Activated naive CD4-positive, alpha-beta T cell treated with anti-CD3 and anti-CD28 coated beads, Interleukin-2, amount 10 ng/mL, durations not matched to agents 7 days and 5 days (primary cell): ENCODE measurements at regions not wholly inside any gene's neighbourhood (a gene's known extent, or its start where the extent isn't known, plus 50 kb on each side); places are given as distances from the start of the nearest gene placed in this dataset.

Source experiments
- CTCF ChIA-PET: fragments of 350-600 bp; sonication (Branson Sonifier 250); formaldehyde crosslinking; loops from one replicate; lab custom pipeline; 2021; ENCODE audit warnings: antibody characterized with exemption; lab: Charles Lee
- DNase-seq: peaks from one replicate; pipeline ENCODE4 v3.0.0-alpha.2; 2020
- H3K27ac Mint-ChIP-seq: one replicate; pipeline ENCODE4 v1.8.0; 2021; ENCODE audit warnings: mild to moderate bottlenecking, moderate library complexity, mixed read lengths
- H3K27me3 Mint-ChIP-seq: one replicate; pipeline ENCODE4 v1.8.0; 2021; ENCODE audit warnings: mild to moderate bottlenecking, mixed read lengths
- H3K36me3 Mint-ChIP-seq: one replicate; pipeline ENCODE4 v1.8.0; 2021; ENCODE audit warnings: mixed read lengths
- H3K4me1 Mint-ChIP-seq: one replicate; pipeline ENCODE4 v1.8.0; 2021; ENCODE audit warnings: mixed read lengths
- H3K4me3 Mint-ChIP-seq: one replicate; pipeline ENCODE4 v1.8.0; 2021; ENCODE audit warnings: mild to moderate bottlenecking, moderate library complexity, mixed read lengths
- H3K9me3 Mint-ChIP-seq: one replicate; pipeline ENCODE4 v1.8.0; 2021; ENCODE audit warnings: mixed read lengths

DNA sequence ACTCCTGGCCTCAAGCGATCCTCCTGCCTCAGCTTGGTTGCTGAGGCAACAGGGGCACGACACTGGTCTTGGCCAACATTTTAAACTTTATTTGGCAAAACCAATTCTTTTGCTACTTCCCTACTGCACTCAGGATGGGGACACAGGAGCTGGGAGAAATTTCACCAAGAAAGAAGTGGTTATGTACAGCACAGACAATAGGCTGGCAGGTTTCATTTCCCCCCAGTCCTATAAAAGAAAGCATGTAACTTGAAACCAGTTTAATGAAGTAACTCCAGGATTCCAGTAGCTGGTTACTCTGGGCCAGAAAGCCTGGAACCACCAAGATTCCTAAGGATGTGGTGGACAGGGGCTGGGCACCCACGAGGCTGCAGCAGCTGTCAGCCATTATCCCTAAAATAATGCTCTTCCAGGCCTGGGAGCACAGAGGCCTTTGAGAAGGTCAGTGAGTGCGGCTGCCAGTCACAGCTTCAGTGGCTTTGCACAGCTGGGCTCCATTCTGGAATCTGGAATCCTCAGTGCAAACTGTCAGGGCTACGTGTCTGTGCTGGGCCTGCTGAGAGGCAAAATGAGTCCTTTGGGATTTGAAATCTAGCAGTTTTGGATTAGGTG is 142.3 kb upstream of the ITGA6 start:
- no peak for DNase-seq
- peaks cover 3% of the 10 kb centered on the region for H3K27me3 Mint-ChIP-seq
- H3K36me3 Mint-ChIP-seq: no peaks in the 10 kb centered on the region
- no peak overlapping the region for H3K27ac Mint-ChIP-seq
- H3K4me3 Mint-ChIP-seq: no peak overlapping the region
- no peaks in the 10 kb centered on the region for H3K9me3 Mint-ChIP-seq
- CTCF ChIA-PET: no interaction called here
- peaks cover 32% of the 10 kb centered on the region for H3K4me1 Mint-ChIP-seq

DNA sequence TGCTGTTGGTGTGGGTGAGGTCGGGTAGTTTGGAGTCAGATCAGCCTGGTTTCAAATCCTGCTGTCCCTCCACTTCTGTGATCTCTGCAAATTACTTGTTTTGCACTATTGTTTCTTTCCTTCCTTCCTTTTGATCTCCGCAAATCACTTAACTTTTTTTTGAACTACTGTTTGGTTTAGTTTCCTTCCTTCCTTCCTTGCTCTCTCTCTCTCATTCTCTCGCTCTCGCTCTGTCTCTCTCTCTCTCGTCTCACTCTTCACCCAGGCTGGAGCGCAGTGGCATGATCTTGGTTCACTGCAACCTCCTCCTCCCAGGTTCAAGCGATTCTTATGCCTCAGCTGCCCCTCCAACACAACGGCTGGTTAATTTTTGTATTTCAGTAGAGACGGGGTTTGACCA is 141.6 kb upstream of the ITGA6 start:
- CTCF ChIA-PET: no interaction called here
- Mint-ChIP-seq H3K27me3 (peaks cover 2% of the 10 kb centered on the region), H3K9me3 (no peaks in the 10 kb centered on the region), H3K4me3 (no peak overlapping the region), H3K36me3 (no peaks in the 10 kb centered on the region), H3K4me1 (peaks cover 32% of the 10 kb centered on the region), H3K27ac (no peak overlapping the region)
- DNase-seq: no peak

DNA sequence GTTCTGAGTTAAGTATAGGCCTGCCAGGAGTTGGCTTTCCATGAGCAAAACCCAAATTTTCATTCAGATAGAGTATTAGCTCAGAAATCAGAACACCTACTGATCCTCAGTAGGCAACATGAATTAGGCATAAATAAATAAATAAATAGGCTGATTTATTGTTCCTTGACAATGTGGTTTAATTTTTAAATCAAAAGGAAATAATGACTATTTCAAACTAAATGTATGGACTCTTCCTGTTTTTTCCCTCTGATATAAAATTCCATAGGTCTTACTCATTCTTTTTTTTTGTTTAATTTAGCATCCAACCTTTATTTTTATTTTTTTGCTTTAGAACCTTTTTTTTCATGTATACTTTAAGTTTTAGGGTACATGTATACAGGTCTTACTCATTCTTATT is 140.2 kb upstream of the ITGA6 start:
- Mint-ChIP-seq H3K4me3 (no peak overlapping the region), H3K36me3 (no peaks in the 10 kb centered on the region), H3K4me1 (peaks cover 32% of the 10 kb centered on the region), H3K27ac (no peak overlapping the region), H3K27me3 (no peaks in the 10 kb centered on the region), H3K9me3 (no peaks in the 10 kb centered on the region)
- DNase-seq: no peak
- CTCF ChIA-PET: no interaction called here

DNA sequence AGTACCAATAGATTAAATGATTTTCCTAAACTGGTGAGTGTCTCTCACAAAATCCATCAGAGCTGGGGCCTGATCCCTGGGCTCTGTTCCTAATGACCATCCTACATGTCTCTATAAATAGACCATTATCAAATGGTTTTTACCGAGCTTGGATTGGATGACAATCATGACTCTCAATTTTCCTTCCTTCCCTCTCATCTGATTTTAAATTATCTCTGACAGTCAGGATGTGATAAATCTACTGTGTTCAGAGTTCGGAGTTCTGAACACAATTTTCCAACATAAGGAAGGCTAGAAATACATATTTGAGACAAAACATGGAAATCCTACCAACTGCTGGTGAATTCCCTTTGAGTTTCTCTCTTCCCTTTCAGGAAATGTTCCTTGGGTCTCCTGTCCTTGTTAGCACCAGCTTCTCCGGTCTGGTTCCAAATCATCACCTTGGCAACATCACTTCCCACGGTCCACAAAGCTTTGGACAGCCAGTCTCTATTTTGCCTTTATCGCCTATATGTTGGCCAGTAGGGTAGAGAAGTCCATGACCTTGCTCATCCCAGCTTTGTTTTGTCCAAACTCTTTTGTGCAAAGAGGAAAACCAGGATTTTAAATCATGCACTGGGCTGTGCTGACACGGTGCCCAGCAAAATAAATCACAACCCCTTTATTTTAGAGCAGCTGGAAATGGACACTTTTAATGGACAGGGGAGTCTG is 139.6 kb upstream of the ITGA6 start:
- Mint-ChIP-seq H3K27ac (no peak overlapping the region), H3K27me3 (no peaks in the 10 kb centered on the region), H3K9me3 (no peaks in the 10 kb centered on the region), H3K4me1 (peaks cover 32% of the 10 kb centered on the region), H3K36me3 (no peaks in the 10 kb centered on the region), H3K4me3 (no peak overlapping the region)
- CTCF ChIA-PET: no interaction called here
- no peak for DNase-seq

DNA sequence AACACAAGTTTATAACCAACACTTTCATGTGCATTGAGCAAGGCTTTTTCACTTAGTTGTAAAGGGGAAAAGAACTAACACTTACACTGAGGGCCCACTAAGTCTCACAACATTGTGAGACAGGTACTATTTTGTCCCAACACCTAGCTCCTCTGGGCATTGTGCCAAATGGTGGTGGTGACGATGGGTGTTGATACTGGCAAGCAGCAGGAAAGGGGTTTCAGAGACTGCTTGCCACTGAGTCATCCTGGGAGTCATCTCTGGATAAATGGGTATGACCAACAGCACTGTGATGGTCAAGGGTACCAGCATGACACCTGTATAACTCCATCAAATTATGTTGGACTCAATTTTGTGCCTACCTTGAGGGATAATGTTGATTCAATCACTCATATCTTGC is 138.8 kb upstream of the ITGA6 start:
- no peaks in the 10 kb centered on the region for H3K36me3 Mint-ChIP-seq
- H3K27ac Mint-ChIP-seq: no peak overlapping the region
- peaks cover 30% of the 10 kb centered on the region for H3K4me1 Mint-ChIP-seq
- H3K9me3 Mint-ChIP-seq: no peaks in the 10 kb centered on the region
- CTCF ChIA-PET: no interaction called here
- H3K4me3 Mint-ChIP-seq: no peak overlapping the region
- H3K27me3 Mint-ChIP-seq: peaks cover 2% of the 10 kb centered on the region
- peak; percentile 27 for DNase-seq

DNA sequence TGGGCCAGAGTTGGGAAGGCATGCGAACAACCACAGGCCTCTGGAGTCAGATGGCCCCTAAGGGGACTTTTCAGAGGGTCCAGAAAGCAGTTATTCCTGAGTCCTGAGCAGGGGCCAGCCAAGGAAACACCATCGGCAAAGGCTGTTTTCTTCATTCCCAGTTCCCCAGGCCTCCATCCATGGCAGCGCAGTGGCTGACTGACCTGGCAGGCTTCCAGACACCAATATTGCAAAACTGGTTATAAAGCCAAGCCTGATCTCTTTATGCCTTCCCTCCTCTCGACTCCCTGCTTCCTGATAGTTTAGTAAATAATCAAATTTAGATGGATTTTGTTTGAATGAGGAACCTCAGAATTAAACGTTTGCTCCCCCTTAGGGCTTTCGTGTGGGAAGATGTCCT is 133.4 kb upstream of the ITGA6 start:
- Mint-ChIP-seq H3K9me3 (no peaks in the 10 kb centered on the region), H3K27me3 (peaks cover 30% of the 10 kb centered on the region), H3K4me1 (no peaks in the 10 kb centered on the region), H3K27ac (no peak overlapping the region), H3K4me3 (no peak overlapping the region), H3K36me3 (no peaks in the 10 kb centered on the region)
- CTCF ChIA-PET: no interaction called here
- DNase-seq: no peak

DNA sequence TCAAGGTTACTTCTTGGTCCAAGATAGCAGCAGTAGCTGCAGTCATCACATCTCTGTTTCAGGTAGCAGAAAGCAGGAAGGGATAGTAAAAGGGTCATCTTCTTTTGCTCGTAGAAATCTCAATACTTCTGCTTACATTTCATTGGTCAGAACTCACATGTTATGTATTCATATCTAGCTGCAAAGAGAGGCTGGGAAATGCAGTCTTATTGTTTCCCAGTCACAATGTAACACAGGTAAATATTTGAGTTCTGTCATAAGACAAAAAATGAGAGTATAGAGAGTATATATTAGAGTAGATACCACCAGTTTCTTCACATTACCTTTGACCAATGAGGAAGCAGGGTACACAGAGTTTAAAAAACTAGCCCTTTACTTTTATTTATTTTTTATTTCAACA is 132.4 kb upstream of the ITGA6 start:
- Mint-ChIP-seq H3K4me1 (no peaks in the 10 kb centered on the region), H3K9me3 (no peaks in the 10 kb centered on the region), H3K36me3 (no peaks in the 10 kb centered on the region), H3K27me3 (peaks cover 40% of the 10 kb centered on the region), H3K27ac (no peak overlapping the region), H3K4me3 (no peak overlapping the region)
- no peak for DNase-seq
- CTCF ChIA-PET: no interaction called here

DNA sequence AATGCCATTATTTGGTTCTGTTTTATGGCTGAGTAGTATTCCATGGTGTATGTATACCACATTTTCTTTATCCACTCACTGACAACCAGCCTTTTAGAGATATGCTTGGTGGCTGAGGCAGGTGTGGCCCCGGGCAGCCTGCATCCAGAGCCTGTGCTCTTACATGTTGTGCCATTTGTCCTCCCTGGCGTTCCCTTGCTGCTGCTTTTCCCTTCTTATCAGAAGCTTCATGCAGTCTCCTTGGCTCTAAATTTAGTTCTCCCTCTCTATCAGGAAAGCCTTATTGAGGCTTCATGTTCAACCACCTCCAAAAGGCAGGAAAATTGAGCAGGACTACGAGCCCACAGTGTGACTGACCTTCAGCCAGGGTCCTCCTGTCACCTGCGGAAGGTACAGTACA is 131.7 kb upstream of the ITGA6 start:
- no peaks in the 10 kb centered on the region for H3K36me3 Mint-ChIP-seq
- no peak overlapping the region for H3K27ac Mint-ChIP-seq
- no peak for DNase-seq
- H3K9me3 Mint-ChIP-seq: no peaks in the 10 kb centered on the region
- H3K4me3 Mint-ChIP-seq: no peak overlapping the region
- H3K4me1 Mint-ChIP-seq: no peaks in the 10 kb centered on the region
- CTCF ChIA-PET: no interaction called here
- H3K27me3 Mint-ChIP-seq: peaks cover 42% of the 10 kb centered on the region

DNA sequence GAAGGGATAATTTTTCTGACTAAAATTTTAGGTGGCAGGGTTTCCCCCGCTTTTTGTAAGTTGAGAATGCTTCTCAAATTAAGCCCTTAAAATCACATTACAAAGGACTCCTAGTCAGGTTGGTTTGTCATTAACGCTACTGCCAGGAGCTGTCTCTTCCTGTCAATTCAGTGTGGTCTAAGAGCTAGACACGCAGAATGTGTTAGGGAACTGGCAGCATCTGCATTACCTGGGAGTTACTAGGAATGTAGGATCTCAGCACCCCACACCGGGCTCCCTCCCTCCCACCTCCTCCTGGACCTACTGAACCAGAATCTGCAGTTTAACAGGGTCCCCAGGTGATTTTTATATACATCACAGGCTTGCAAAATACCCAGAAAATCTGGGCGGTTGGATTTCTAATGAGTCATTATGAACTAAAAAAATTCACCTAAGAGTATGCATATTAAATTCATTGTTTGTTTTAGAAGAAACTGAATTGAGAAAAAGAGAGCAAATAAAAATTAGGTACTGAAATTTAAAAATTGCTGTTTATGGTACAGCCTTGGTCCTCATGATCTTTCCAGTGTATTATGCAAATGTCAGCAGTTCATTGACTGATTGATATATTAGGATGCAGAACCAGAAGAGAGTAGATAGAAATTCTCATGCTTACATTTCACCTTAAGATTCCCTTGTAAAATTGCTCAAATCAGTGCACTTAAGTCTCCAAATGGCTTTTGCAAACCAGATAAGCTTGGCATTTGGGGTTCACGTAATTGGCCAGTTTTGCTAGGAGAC is 130.9 kb upstream of the ITGA6 start:
- CTCF ChIA-PET: no interaction called here

DNA sequence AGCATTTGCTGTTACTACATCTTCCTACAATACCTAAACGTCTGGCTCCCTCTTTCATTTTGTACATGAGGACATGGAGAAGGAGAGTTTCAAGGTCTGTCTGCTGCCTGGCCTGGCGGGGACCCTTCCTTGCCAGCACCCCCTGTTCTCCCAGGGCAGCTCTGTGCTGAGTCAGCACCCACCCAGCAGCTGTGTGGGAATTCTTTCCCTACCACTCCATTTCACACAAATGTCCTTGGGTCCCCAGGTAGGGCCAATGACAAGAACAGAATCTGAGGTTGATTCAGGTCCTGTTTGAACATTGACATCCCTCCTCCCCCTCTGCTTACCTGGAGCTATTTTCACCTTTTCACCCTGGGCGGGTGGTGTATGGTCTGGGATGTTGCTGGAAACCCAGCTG is 129.9 kb upstream of the ITGA6 start:
- H3K4me3 Mint-ChIP-seq: no peak overlapping the region
- peaks cover 45% of the 10 kb centered on the region for H3K27me3 Mint-ChIP-seq
- H3K9me3 Mint-ChIP-seq: no peaks in the 10 kb centered on the region
- no peak for DNase-seq
- H3K36me3 Mint-ChIP-seq: no peaks in the 10 kb centered on the region
- H3K4me1 Mint-ChIP-seq: no peaks in the 10 kb centered on the region
- no peak overlapping the region for H3K27ac Mint-ChIP-seq
- CTCF ChIA-PET: interaction anchor here (0.6 to 1.5 kb wide), 2 partner anchors 164 to 701 kb away, joined by 3 to 4 read pairs; no protein-coding TSS in a partner anchor

More for the DNA sequence above, 130.9 kb upstream of the ITGA6 start:
- Mint-ChIP-seq H3K4me1 (no peaks in the 10 kb centered on the region), H3K27ac (no peak overlapping the region), H3K4me3 (no peak overlapping the region), H3K9me3 (no peaks in the 10 kb centered on the region), H3K27me3 (peaks cover 45% of the 10 kb centered on the region), H3K36me3 (no peaks in the 10 kb centered on the region)
- DNase-seq: no peak

DNA sequence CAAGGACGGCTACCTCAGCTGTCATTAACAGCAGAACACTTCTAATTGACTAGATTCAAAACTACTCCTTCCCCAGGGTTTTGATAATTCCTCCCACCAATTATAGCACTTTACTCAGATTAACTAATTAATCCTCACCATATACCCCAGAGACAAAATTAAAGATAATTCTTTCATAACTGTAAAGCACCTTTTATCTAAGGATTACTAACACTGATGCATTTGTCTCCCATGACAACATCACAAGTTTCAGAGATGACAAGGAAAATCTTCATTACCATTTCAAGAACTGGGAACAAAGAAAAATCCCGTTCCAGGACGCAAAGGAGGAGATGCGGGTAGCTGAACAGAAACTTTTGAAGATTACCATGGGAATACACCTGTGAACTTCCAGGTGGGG is 129.4 kb upstream of the ITGA6 start:
- no peaks in the 10 kb centered on the region for H3K9me3 Mint-ChIP-seq
- peaks cover 45% of the 10 kb centered on the region for H3K27me3 Mint-ChIP-seq
- no peak for DNase-seq
- CTCF ChIA-PET: interaction anchor here (0.6 to 1.5 kb wide), 2 partner anchors 164 to 701 kb away, joined by 3 to 4 read pairs; no protein-coding TSS in a partner anchor
- no peak overlapping the region for H3K4me3 Mint-ChIP-seq
- no peaks in the 10 kb centered on the region for H3K36me3 Mint-ChIP-seq
- no peaks in the 10 kb centered on the region for H3K4me1 Mint-ChIP-seq
- H3K27ac Mint-ChIP-seq: no peak overlapping the region

DNA sequence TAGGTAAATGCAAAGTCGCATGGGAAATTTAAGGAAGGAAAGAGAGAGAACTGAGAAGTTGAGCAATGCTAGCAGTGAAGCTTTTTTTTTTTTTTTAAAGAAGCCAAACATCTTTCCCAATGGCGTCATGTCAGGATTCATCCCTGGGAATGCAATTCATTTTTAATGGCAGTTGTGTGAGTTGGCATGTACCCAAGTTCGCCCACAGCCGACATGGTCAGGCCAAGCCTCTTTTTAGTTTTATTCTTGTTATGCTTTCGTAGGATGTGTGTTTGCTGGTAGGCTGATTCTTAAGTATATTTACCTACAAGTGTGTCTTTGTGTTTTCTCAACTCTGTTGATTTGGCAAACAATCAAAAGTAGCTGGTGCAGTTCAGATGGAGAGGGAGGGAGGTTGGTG is 127.6 kb upstream of the ITGA6 start:
- Mint-ChIP-seq H3K27me3 (peaks cover 51% of the 10 kb centered on the region), H3K9me3 (no peaks in the 10 kb centered on the region), H3K4me3 (no peak overlapping the region), H3K36me3 (no peaks in the 10 kb centered on the region), H3K27ac (no peak overlapping the region), H3K4me1 (no peaks in the 10 kb centered on the region)
- DNase-seq: no peak
- CTCF ChIA-PET: no interaction called here

DNA sequence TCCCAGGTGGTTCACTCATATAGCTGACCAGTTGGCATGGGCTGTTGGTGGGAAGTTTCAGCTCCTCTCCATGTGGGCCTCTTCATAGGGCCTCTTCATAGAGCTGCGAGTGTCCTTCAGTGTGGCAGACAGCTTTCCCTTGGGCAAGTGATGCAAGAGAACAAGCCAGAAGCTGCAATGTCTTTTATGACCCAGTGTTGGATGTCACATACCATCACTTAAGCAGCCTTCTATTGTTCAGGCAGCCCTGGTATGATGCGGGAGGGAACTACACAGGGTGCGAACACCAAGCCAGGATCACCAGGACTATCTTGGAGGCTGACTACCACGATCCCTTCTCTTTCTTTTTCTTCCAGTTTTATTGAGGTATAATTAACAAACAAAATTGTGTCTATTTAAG is 126.5 kb upstream of the ITGA6 start:
- Mint-ChIP-seq H3K36me3 (no peaks in the 10 kb centered on the region), H3K27me3 (peaks cover 48% of the 10 kb centered on the region), H3K27ac (no peak overlapping the region), H3K9me3 (no peaks in the 10 kb centered on the region), H3K4me1 (no peaks in the 10 kb centered on the region), H3K4me3 (no peak overlapping the region)
- no peak for DNase-seq
- CTCF ChIA-PET: interaction anchor here (0.5 kb wide), 1 partner anchor 142 kb away, joined by 4 read pairs; no protein-coding TSS in a partner anchor

DNA sequence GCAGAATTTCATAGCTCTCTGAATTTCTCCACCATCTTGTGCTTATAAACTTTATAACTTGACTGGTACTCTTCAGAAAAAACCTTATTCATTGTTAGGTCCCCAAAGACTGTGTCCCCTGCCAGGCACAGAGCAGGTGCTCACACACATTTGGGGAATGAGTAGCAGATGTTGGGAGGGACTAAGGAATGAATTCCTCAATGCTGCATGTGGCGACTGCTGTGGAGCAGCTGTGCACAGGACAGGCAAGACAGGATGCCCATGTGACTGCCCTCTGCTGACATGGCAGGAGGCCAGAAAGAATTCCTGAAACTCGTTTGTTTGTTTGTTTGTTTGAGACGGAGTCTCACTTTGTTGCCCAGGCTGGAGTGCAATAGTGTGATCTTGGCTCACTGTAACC is 122.3 kb upstream of the ITGA6 start:
- Mint-ChIP-seq H3K36me3 (no peaks in the 10 kb centered on the region), H3K9me3 (no peaks in the 10 kb centered on the region), H3K4me1 (no peaks in the 10 kb centered on the region), H3K4me3 (no peak overlapping the region), H3K27ac (no peak overlapping the region), H3K27me3 (peaks cover 20% of the 10 kb centered on the region)
- CTCF ChIA-PET: no interaction called here
- DNase-seq: no peak

DNA sequence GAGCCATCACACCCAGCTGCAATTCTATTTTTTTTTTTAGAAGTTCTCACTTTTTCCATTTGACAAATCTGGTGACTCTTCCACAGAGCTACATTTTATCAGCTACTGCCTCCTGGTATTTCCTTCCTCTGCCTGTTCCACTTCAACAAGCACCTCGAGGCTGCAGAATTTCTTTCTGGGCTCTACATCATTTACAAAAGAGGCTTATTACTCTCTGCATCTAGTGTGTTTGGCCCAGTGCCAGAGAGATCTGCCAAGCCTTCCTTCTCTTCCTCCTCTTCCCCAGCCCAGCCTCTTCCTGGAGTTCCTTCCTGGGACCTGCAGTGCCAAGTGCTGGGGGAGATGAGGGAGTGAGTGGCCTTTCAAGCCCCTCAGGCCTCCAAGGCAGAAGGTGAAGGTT is 119.6 kb upstream of the ITGA6 start:
- H3K36me3 Mint-ChIP-seq: no peaks in the 10 kb centered on the region
- no peak overlapping the region for H3K27ac Mint-ChIP-seq
- DNase-seq: no peak
- no peaks in the 10 kb centered on the region for H3K4me1 Mint-ChIP-seq
- no peaks in the 10 kb centered on the region for H3K9me3 Mint-ChIP-seq
- no peak overlapping the region for H3K4me3 Mint-ChIP-seq
- peaks cover 15% of the 10 kb centered on the region for H3K27me3 Mint-ChIP-seq
- CTCF ChIA-PET: no interaction called here
